H54 (cell line): ENCODE measurements at regions not wholly inside any gene's neighbourhood (a gene's known extent, or its start where the extent isn't known, plus 50 kb on each side); places are given as distances from the start of the nearest gene placed in this dataset.

ENCODE experiments used
- DNase-seq: peaks from one replicate; pipeline ENCODE4 v3.0.0; 2011; ENCODE audit warnings: low spot score, mixed read lengths; ENCODE audit not compliant: insufficient read length
- FAIRE-seq: peaks from 3 replicates; lab custom pipeline; 2011; peaks lifted over from hg19 to GRCh38; lab: Jason Lieb, UNC
- POLR2A ChIP-seq: IDR thresholded peaks from 2 replicates; pipeline ENCODE4 v1.6.1; 2011; ENCODE audit warnings: low read depth, mild to moderate bottlenecking, low read length

- DNase-seq: no peak
- no peak for FAIRE-seq
- TF ChIP-seq POLR2A: no peak
Observed at GRCh38 chr4:77367638-77368037, 210.6 kb downstream of the CCNG2 start.

- DNase-seq: no peak
- no peak for FAIRE-seq
- TF ChIP-seq POLR2A: no peak
Observed at GRCh38 chr4:77372375-77372774, 215.4 kb downstream of the CCNG2 start.

- DNase-seq (no peak), FAIRE-seq (no peak)
Observed at GRCh38 chr4:77375866-77376607, 219.0 kb downstream of the CCNG2 start.

GRCh38 chr4:77376788-77377460 lies 219.9 kb downstream of the CCNG2 start:
- TF ChIP-seq POLR2A: no peak
- no peak for DNase-seq
- no peak for FAIRE-seq

More at GRCh38 chr4:77375866-77376607, 219.0 kb downstream of the CCNG2 start:
- no peak for TF ChIP-seq POLR2A

GRCh38 chr4:77384094-77384493 lies 221.5 kb upstream of the CXCL13 start:
- DNase-seq: no peak
- no peak for FAIRE-seq
- TF ChIP-seq POLR2A: no peak

GRCh38 chr4:77385124-77385969 lies 220.3 kb upstream of the CXCL13 start:
- FAIRE-seq: no peak
- peak; percentile 15 for DNase-seq
- TF ChIP-seq POLR2A: no peak

GRCh38 chr4:77393996-77394395 lies 211.6 kb upstream of the CXCL13 start:
- FAIRE-seq (no peak), DNase-seq (no peak)
- no peak for TF ChIP-seq POLR2A

- TF ChIP-seq POLR2A: no peak
- no peak for FAIRE-seq
- DNase-seq: no peak
Observed at GRCh38 chr4:77395481-77395880, 210.1 kb upstream of the CXCL13 start.

- no peak for TF ChIP-seq POLR2A
- FAIRE-seq (no peak), DNase-seq (no peak)
Observed at GRCh38 chr4:77398256-77398655, 207.4 kb upstream of the CXCL13 start.

GRCh38 chr4:77399831-77400230 lies 205.8 kb upstream of the CXCL13 start:
- no peak for TF ChIP-seq POLR2A
- no peak for FAIRE-seq
- DNase-seq: no peak

- TF ChIP-seq POLR2A: no peak
- DNase-seq: no peak
- FAIRE-seq: no peak
Observed at GRCh38 chr4:77413766-77414165, 191.9 kb upstream of the CXCL13 start.

GRCh38 chr4:77415689-77416088 lies 189.9 kb upstream of the CXCL13 start:
- no peak for FAIRE-seq
- TF ChIP-seq POLR2A: no peak
- DNase-seq: no peak

- FAIRE-seq: no peak
- TF ChIP-seq POLR2A: no peak
- no peak for DNase-seq
Observed at GRCh38 chr4:77418333-77418732, 187.3 kb upstream of the CXCL13 start.

GRCh38 chr4:77430847-77431246 lies 174.8 kb upstream of the CXCL13 start:
- no peak for TF ChIP-seq POLR2A
- no peak for FAIRE-seq
- no peak for DNase-seq
